H54 (cell line): ENCODE measurements at regions not wholly inside any gene's neighbourhood (a gene's known extent, or its start where the extent isn't known, plus 50 kb on each side); places are given as distances from the start of the nearest gene placed in this dataset.

Experiments used
- DNase-seq: peaks from one replicate; pipeline ENCODE4 v3.0.0; 2011; ENCODE audit warnings: low spot score, mixed read lengths; ENCODE audit not compliant: insufficient read length
- FAIRE-seq: peaks from 3 replicates; lab custom pipeline; 2011; peaks lifted over from hg19 to GRCh38; lab: Jason Lieb, UNC
- POLR2A ChIP-seq: IDR thresholded peaks from 2 replicates; pipeline ENCODE4 v1.6.1; 2011; ENCODE audit warnings: low read depth, mild to moderate bottlenecking, low read length

- DNase-seq = no peak
- TF ChIP-seq POLR2A = no peak
- no peak for FAIRE-seq
Observed at GRCh38 chr16:52054326-52054725, 492.6 kb downstream of the TOX3 start.

GRCh38 chr16:52052818-52053217, 494.1 kb downstream of the TOX3 start:
- TF ChIP-seq POLR2A = no peak
- FAIRE-seq (no peak), DNase-seq (no peak)

GRCh38 chr16:52051414-52052172, 495.4 kb downstream of the TOX3 start:
- DNase-seq (no peak), FAIRE-seq (no peak)
- no peak for TF ChIP-seq POLR2A

GRCh38 chr16:52050418-52050817, 496.5 kb downstream of the TOX3 start:
- no peak for DNase-seq
- TF ChIP-seq POLR2A = no peak
- FAIRE-seq = no peak

GRCh38 chr16:52035436-52035835, 511.5 kb downstream of the TOX3 start:
- DNase-seq = no peak
- FAIRE-seq = no peak
- TF ChIP-seq POLR2A = no peak

GRCh38 chr16:52034830-52035229, 512.1 kb downstream of the TOX3 start:
- FAIRE-seq = no peak
- TF ChIP-seq POLR2A = no peak
- DNase-seq = no peak

GRCh38 chr16:52033992-52034391, 513.0 kb downstream of the TOX3 start:
- TF ChIP-seq POLR2A = no peak
- FAIRE-seq (no peak), DNase-seq (no peak)

GRCh38 chr16:52022980-52023379, 524.0 kb downstream of the TOX3 start:
- no peak for TF ChIP-seq POLR2A
- FAIRE-seq (no peak), DNase-seq (no peak)

GRCh38 chr16:52022177-52022576, 524.8 kb downstream of the TOX3 start:
- FAIRE-seq (no peak), DNase-seq (no peak)
- no peak for TF ChIP-seq POLR2A

GRCh38 chr16:52016387-52016786, 530.6 kb downstream of the TOX3 start:
- no peak for DNase-seq
- TF ChIP-seq POLR2A = no peak
- FAIRE-seq = no peak

GRCh38 chr16:52005551-52005950, 541.4 kb downstream of the TOX3 start:
- no peak for FAIRE-seq
- DNase-seq = no peak
- TF ChIP-seq POLR2A = no peak

- no peak for DNase-seq
- no peak for FAIRE-seq
- no peak for TF ChIP-seq POLR2A
Observed at GRCh38 chr16:52004343-52004742, 542.6 kb downstream of the TOX3 start.

GRCh38 chr16:52002026-52002425, 544.9 kb downstream of the TOX3 start:
- no peak for TF ChIP-seq POLR2A
- FAIRE-seq (no peak), DNase-seq (no peak)

- DNase-seq = no peak
- FAIRE-seq = no peak
- no peak for TF ChIP-seq POLR2A
Observed at GRCh38 chr16:51996516-51996915, 550.4 kb downstream of the TOX3 start.

- DNase-seq (no peak), FAIRE-seq (no peak)
- TF ChIP-seq POLR2A = no peak
Observed at GRCh38 chr16:51994597-51994996, 552.3 kb downstream of the TOX3 start.
